Nephron (organoid): ENCODE measurements at regions not wholly inside any gene's neighbourhood (a gene's known extent, or its start where the extent isn't known, plus 50 kb on each side); places are given as distances from the start of the nearest gene placed in this dataset.

Source experiments
- H3K27ac Mint-ChIP-seq, 3 experiments: 2 replicates each; pipeline ENCODE4 v1.8.0; 2020; ENCODE audit warnings: mixed read lengths in 3 of 3, mild to moderate bottlenecking in 2 of 3, moderate library complexity in 1 of 3
- H3K27me3 Mint-ChIP-seq: 2 replicates; pipeline ENCODE4 v1.8.0; 2021; ENCODE audit warnings: low read depth, mild to moderate bottlenecking, moderate library complexity, mixed read lengths
- H3K36me3 Mint-ChIP-seq: 2 replicates; pipeline ENCODE4 v1.8.0; 2020; ENCODE audit warnings: low read depth, mixed read lengths
- H3K4me1 Mint-ChIP-seq: 2 replicates; pipeline ENCODE4 v1.8.0; 2020; ENCODE audit warnings: mixed read lengths
- H3K4me3 Mint-ChIP-seq, 3 experiments: 2 replicates each; pipeline ENCODE4 v1.8.0; 2020; ENCODE audit warnings: mild to moderate bottlenecking in 3 of 3, mixed read lengths in 3 of 3, moderate library complexity in 2 of 3
- H3K9me3 Mint-ChIP-seq: 2 replicates; pipeline ENCODE4 v1.8.0; 2020; ENCODE audit warnings: mixed read lengths
- TF ChIP-seq, protein P1 (sequence below), 3 experiments: fragments of 200-600 bp; sonication (generic); IDR thresholded peaks; one replicate each; pipeline ENCODE4 v1.5.0; 2021; ENCODE audit warnings: antibody characterized with exemption in 3 of 3; ENCODE audit not compliant: unreplicated experiment in 3 of 3

DNA sequence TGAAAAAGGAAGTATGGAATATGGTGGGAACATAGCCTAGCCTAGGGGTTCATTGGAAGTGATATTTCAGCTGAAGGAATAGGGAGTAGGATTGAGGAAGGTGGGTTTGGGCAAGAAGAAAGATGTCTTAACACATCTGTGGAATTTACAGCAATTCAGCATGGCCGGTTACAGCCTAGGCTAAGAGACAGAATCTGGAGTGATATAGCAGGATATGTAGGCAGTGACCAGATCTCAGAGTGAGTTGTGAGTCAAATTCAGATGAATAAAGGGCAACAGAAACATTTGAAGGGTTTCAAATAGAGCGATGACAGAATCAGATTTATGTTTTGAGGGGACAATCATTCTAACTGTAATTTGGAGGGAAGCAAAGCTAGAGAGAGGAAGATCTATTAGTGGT is 199.0 kb upstream of the PRPS1L1 start:
- H3K9me3 Mint-ChIP-seq: no peaks in the 10 kb centered on the region
- H3K27ac Mint-ChIP-seq: no peak overlapping the region
- H3K4me3 Mint-ChIP-seq: no peak overlapping the region
- no peaks in the 10 kb centered on the region for H3K27me3 Mint-ChIP-seq
- H3K36me3 Mint-ChIP-seq: no peaks in the 10 kb centered on the region
- TF ChIP-seq, protein P1, sequence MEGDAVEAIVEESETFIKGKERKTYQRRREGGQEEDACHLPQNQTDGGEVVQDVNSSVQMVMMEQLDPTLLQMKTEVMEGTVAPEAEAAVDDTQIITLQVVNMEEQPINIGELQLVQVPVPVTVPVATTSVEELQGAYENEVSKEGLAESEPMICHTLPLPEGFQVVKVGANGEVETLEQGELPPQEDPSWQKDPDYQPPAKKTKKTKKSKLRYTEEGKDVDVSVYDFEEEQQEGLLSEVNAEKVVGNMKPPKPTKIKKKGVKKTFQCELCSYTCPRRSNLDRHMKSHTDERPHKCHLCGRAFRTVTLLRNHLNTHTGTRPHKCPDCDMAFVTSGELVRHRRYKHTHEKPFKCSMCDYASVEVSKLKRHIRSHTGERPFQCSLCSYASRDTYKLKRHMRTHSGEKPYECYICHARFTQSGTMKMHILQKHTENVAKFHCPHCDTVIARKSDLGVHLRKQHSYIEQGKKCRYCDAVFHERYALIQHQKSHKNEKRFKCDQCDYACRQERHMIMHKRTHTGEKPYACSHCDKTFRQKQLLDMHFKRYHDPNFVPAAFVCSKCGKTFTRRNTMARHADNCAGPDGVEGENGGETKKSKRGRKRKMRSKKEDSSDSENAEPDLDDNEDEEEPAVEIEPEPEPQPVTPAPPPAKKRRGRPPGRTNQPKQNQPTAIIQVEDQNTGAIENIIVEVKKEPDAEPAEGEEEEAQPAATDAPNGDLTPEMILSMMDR (IDR thresholded peaks at IDR 0.05; ENCODE audit: unreplicated experiment in 3 of 3): no peak
- no peaks in the 10 kb centered on the region for H3K4me1 Mint-ChIP-seq

- Mint-ChIP-seq H3K36me3 (no peaks in the 10 kb centered on the region), H3K9me3 (no peaks in the 10 kb centered on the region)
Measured at GRCh38 chr7:18228686-18229085, 201.0 kb upstream of the PRPS1L1 start.

GRCh38 chr7:18230271-18230670 is 202.6 kb upstream of the PRPS1L1 start:
- no peaks in the 10 kb centered on the region for H3K36me3 Mint-ChIP-seq
- H3K4me1 Mint-ChIP-seq: no peaks in the 10 kb centered on the region
- H3K27ac Mint-ChIP-seq: no peak overlapping the region
- H3K4me3 Mint-ChIP-seq: no peak overlapping the region
- no peaks in the 10 kb centered on the region for H3K9me3 Mint-ChIP-seq
- no peaks in the 10 kb centered on the region for H3K27me3 Mint-ChIP-seq
- TF ChIP-seq, protein P1 (IDR thresholded peaks at IDR 0.05; ENCODE audit: unreplicated experiment in 3 of 3): no peak

More at GRCh38 chr7:18228686-18229085, 201.0 kb upstream of the PRPS1L1 start:
- TF ChIP-seq, protein P1 (IDR thresholded peaks at IDR 0.05; ENCODE audit: unreplicated experiment in 3 of 3): no peak
- no peaks in the 10 kb centered on the region for H3K27me3 Mint-ChIP-seq
- H3K27ac Mint-ChIP-seq: no peak overlapping the region
- no peak overlapping the region for H3K4me3 Mint-ChIP-seq
- no peaks in the 10 kb centered on the region for H3K4me1 Mint-ChIP-seq

DNA sequence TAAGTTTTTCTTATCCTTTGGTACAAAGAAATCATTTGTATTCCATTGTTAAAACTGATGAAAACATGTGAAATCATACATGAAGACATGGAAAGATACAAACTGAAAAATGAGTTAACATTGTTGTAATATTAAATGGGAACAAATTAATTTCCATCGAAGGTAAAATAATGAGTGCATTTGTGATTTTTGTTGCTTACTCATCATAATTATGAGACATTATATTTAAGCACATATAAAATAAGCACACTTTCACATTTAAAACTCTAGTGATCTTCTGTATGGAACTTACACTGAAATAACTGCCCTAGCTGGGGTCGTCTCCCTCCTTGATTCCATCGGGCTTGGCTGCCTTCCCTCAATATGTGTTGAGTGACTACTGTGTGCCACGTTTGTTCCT is 204.2 kb upstream of the PRPS1L1 start:
- TF ChIP-seq, protein P1 (IDR thresholded peaks at IDR 0.05; ENCODE audit: unreplicated experiment in 3 of 3): no peak
- H3K4me1 Mint-ChIP-seq: no peaks in the 10 kb centered on the region
- H3K36me3 Mint-ChIP-seq: no peaks in the 10 kb centered on the region
- no peaks in the 10 kb centered on the region for H3K9me3 Mint-ChIP-seq
- no peak overlapping the region for H3K4me3 Mint-ChIP-seq
- H3K27me3 Mint-ChIP-seq: no peaks in the 10 kb centered on the region
- H3K27ac Mint-ChIP-seq: no peak overlapping the region

GRCh38 chr7:18234519-18234918 is 206.9 kb upstream of the PRPS1L1 start:
- Mint-ChIP-seq H3K36me3 (no peaks in the 10 kb centered on the region), H3K9me3 (peaks cover 2% of the 10 kb centered on the region), H3K4me3 (no peak overlapping the region), H3K27me3 (no peaks in the 10 kb centered on the region), H3K27ac (no peak overlapping the region), H3K4me1 (peaks cover 5% of the 10 kb centered on the region)
- TF ChIP-seq, protein P1 (IDR thresholded peaks at IDR 0.05; ENCODE audit: unreplicated experiment in 3 of 3): no peak

DNA sequence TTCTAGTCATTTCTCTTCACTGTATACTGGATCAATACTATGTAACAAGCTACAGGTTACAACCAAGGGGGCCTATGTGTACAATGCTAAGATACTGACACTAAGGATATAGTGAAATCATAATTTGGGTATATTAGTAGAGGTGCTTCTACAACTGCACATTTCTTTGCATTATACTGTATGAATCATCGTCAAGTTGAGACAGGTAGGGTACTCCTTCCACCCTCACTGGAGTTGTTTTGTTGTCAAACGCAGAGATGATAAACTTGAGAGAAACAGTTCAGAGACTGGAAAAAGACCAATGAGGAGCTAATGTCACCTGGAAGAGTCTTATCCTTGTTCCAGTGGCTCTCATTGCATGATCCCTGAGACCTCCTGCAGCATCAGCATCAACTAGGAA is 208.2 kb upstream of the PRPS1L1 start:
- Mint-ChIP-seq H3K4me1 (peaks cover 12% of the 10 kb centered on the region), H3K36me3 (no peaks in the 10 kb centered on the region), H3K27me3 (no peaks in the 10 kb centered on the region), H3K9me3 (peaks cover 2% of the 10 kb centered on the region), H3K4me3 (no peak overlapping the region), H3K27ac (no peak overlapping the region)
- TF ChIP-seq, protein P1 (IDR thresholded peaks at IDR 0.05; ENCODE audit: unreplicated experiment in 3 of 3): no peak
